ENCODE measurements at regions not wholly inside any gene's neighbourhood (a gene's known extent, or its start where the extent isn't known, plus 50 kb on each side); places are given as distances from the start of the nearest gene placed in this dataset.

DNA sequence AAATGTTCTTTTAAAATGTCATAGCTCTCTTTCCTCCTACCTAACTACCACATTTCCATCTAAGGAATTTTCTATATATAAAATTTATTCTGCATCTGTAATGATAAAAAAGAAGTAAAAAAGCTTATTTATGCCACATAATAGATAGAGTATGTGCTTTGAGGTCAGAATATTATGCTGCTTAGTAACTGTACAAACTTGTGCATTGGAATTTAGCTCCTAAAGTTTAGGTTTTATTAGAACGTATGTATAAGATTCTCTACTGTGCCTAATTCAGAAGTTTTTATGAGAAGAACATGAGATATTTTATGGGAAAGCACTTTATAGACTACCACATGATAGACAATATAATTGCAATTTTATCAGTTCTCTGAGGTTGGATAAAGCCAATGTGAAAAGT lies 384.6 kb downstream of the SLC16A7 start:
- Mint-ChIP-seq H3K4me3 (ENCODE audit: low read depth, unreplicated experiment) (no peak overlapping the region), H3K4me1 (ENCODE audit: low read depth, unreplicated experiment) (peaks cover 18% of the 10 kb centered on the region), H3K27me3 (ENCODE audit: unreplicated experiment) (no peaks in the 10 kb centered on the region), H3K36me3 (ENCODE audit: insufficient read depth, unreplicated experiment) (no peaks in the 10 kb centered on the region), H3K27ac (ENCODE audit: unreplicated experiment) (no peak overlapping the region), H3K9me3 (ENCODE audit: low read depth, unreplicated experiment) (peaks cover 3% of the 10 kb centered on the region)
- BruUV-seq (replicated peaks): no TSS peak
- CTCF ChIA-PET: interaction anchor here (0.6 kb wide), 1 partner anchor 268 kb away, joined by 3 read pairs; no protein-coding TSS in a partner anchor
- TF ChIP-seq, protein P1, sequence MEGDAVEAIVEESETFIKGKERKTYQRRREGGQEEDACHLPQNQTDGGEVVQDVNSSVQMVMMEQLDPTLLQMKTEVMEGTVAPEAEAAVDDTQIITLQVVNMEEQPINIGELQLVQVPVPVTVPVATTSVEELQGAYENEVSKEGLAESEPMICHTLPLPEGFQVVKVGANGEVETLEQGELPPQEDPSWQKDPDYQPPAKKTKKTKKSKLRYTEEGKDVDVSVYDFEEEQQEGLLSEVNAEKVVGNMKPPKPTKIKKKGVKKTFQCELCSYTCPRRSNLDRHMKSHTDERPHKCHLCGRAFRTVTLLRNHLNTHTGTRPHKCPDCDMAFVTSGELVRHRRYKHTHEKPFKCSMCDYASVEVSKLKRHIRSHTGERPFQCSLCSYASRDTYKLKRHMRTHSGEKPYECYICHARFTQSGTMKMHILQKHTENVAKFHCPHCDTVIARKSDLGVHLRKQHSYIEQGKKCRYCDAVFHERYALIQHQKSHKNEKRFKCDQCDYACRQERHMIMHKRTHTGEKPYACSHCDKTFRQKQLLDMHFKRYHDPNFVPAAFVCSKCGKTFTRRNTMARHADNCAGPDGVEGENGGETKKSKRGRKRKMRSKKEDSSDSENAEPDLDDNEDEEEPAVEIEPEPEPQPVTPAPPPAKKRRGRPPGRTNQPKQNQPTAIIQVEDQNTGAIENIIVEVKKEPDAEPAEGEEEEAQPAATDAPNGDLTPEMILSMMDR (IDR thresholded peaks at IDR 0.05; ENCODE audit: unreplicated experiment): no peak
- intact Hi-C loops (cut with micrococcal nuclease; ENCODE audit: unreplicated experiment): no loop called here
- DNase-seq: no peak

DNA sequence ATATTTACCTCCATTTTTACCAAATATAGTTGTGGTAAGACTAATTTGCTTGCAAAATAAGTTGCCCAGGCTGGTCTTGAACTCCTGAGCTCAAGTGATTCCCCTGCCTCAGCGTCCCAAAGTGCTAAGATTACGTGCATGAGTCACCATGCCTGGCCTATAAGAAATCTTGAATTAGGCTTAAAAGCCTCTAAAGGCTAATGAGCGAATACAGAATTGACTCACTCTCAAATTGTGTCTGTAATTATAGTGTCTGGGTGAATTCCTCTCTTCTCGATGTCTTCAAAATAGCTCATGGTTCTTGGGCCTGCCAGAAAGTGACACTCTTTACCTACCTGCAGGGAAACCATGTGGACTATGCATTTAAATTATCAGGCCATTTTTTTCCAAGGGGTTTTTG lies 403.5 kb downstream of the SLC16A7 start:
- Mint-ChIP-seq H3K9me3 (ENCODE audit: low read depth, unreplicated experiment) (peaks cover 3% of the 10 kb centered on the region), H3K27me3 (ENCODE audit: unreplicated experiment) (no peaks in the 10 kb centered on the region)
- CTCF ChIA-PET: no interaction called here

DNA sequence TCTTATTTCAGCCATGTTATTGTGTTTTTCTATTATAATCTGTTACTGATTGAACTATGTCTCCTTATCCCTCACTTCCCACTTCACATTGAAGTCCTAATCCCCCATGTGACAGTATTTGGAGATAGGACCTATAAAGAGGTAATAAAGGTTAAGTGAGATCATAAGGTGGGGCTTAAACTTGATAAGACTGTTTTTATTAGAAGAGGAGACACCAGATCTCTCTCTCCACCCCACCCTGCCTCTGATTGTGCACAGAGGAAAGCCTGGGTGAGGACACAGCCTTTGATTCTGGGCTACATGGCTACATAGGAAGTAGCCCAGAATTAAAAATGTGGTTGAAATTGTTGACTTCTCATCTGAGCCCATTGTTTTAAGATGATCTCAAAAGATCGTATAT lies 414.7 kb downstream of the SLC16A7 start:
- no peak overlapping the region for H3K4me3 Mint-ChIP-seq (ENCODE audit: low read depth, unreplicated experiment)
- DNase-seq: no peak
- CTCF ChIA-PET: no interaction called here
- no peaks in the 10 kb centered on the region for H3K27me3 Mint-ChIP-seq (ENCODE audit: unreplicated experiment)
- no peaks in the 10 kb centered on the region for H3K36me3 Mint-ChIP-seq (ENCODE audit: insufficient read depth, unreplicated experiment)
- TF ChIP-seq, protein P1 (IDR thresholded peaks at IDR 0.05; ENCODE audit: unreplicated experiment): no peak
- H3K9me3 Mint-ChIP-seq (ENCODE audit: low read depth, unreplicated experiment): no peaks in the 10 kb centered on the region
- intact Hi-C loops (cut with micrococcal nuclease; ENCODE audit: unreplicated experiment): no loop called here
- H3K27ac Mint-ChIP-seq (ENCODE audit: unreplicated experiment): no peak overlapping the region
- H3K4me1 Mint-ChIP-seq (ENCODE audit: low read depth, unreplicated experiment): peaks cover 10% of the 10 kb centered on the region
- BruUV-seq (replicated peaks): no TSS peak

More for the DNA sequence above, 403.5 kb downstream of the SLC16A7 start:
- Mint-ChIP-seq H3K4me3 (ENCODE audit: low read depth, unreplicated experiment) (no peak overlapping the region), H3K4me1 (ENCODE audit: low read depth, unreplicated experiment) (no peaks in the 10 kb centered on the region), H3K36me3 (ENCODE audit: insufficient read depth, unreplicated experiment) (no peaks in the 10 kb centered on the region), H3K27ac (ENCODE audit: unreplicated experiment) (no peak overlapping the region)
- TF ChIP-seq, protein P1 (IDR thresholded peaks at IDR 0.05; ENCODE audit: unreplicated experiment): no peak
- intact Hi-C loops (cut with micrococcal nuclease; ENCODE audit: unreplicated experiment): no loop called here
- BruUV-seq (replicated peaks): no TSS peak
- DNase-seq: no peak

DNA sequence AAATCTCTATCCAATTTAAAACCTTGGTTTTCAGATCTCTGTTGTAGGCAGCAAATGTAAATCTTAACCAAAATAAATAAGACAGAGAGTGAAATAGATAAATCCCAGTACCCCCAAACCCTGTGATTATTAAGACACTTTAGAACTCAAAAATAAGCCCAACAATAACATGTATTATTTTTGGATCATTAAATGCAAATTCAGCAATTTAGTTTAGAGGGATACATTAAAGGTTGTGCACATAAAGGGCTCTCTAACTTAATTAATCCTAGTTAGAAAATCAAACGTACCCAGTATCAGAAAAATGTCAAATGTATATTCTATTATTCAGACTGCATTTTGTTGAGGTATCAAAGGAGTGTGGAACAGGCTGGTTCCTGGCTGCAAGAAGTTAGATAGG lies 416.8 kb downstream of the SLC16A7 start:
- H3K4me3 Mint-ChIP-seq (ENCODE audit: low read depth, unreplicated experiment): no peak overlapping the region
- TF ChIP-seq, protein P1 (IDR thresholded peaks at IDR 0.05; ENCODE audit: unreplicated experiment): no peak
- BruUV-seq (replicated peaks): no TSS peak
- H3K27me3 Mint-ChIP-seq (ENCODE audit: unreplicated experiment): no peaks in the 10 kb centered on the region
- CTCF ChIA-PET: no interaction called here
- intact Hi-C loops (cut with micrococcal nuclease; ENCODE audit: unreplicated experiment): no loop called here
- H3K36me3 Mint-ChIP-seq (ENCODE audit: insufficient read depth, unreplicated experiment): no peaks in the 10 kb centered on the region
- no peaks in the 10 kb centered on the region for H3K9me3 Mint-ChIP-seq (ENCODE audit: low read depth, unreplicated experiment)
- DNase-seq: no peak
- H3K27ac Mint-ChIP-seq (ENCODE audit: unreplicated experiment): no peak overlapping the region
- H3K4me1 Mint-ChIP-seq (ENCODE audit: low read depth, unreplicated experiment): peaks cover 10% of the 10 kb centered on the region

Data from Calu3 (cell line).